ENCODE measurements at regions not wholly inside any gene's neighbourhood (a gene's known extent, or its start where the extent isn't known, plus 50 kb on each side); places are given as distances from the start of the nearest gene placed in this dataset.

GRCh38 chr4:184313058-184313581 is 95.4 kb upstream of the ENPP6 start:
- peaks cover 9% of the 10 kb centered on the region for H3K4me1 ChIP-seq
- no peak overlapping the region for H3K4me3 ChIP-seq
- no peaks in the 10 kb centered on the region for H3K9me3 ChIP-seq (replicated peaks)
- no peak for DNase-seq
- intact Hi-C loops (cut with micrococcal nuclease) = no loop called here
- no peak for TF ChIP-seq CTCF (IDR thresholded peaks at IDR 0.05; ENCODE audit: borderline replicate concordance)
- H3K27ac ChIP-seq (replicated peaks) = no peak overlapping the region
- no peaks in the 10 kb centered on the region for H3K36me3 ChIP-seq
- H3K27me3 ChIP-seq (ENCODE audit: low read depth) = no peaks in the 10 kb centered on the region

- TF ChIP-seq CTCF (IDR thresholded peaks at IDR 0.05; ENCODE audit: borderline replicate concordance) = no peak
- peaks cover 9% of the 10 kb centered on the region for H3K4me1 ChIP-seq
- intact Hi-C loops (cut with micrococcal nuclease) = no loop called here
- no peak overlapping the region for H3K27ac ChIP-seq (replicated peaks)
- H3K27me3 ChIP-seq (ENCODE audit: low read depth) = no peaks in the 10 kb centered on the region
- no peaks in the 10 kb centered on the region for H3K36me3 ChIP-seq
- no peak overlapping the region for H3K4me3 ChIP-seq
- no peaks in the 10 kb centered on the region for H3K9me3 ChIP-seq (replicated peaks)
- DNase-seq = no peak
Measured at GRCh38 chr4:184312126-184312525, 94.5 kb upstream of the ENPP6 start.

GRCh38 chr4:184310881-184311709 is 93.4 kb upstream of the ENPP6 start:
- Histone ChIP-seq H3K27ac (replicated peaks) (no peak overlapping the region), H3K9me3 (replicated peaks) (no peaks in the 10 kb centered on the region), H3K36me3 (no peaks in the 10 kb centered on the region), H3K4me3 (no peak overlapping the region), H3K4me1 (peaks cover 9% of the 10 kb centered on the region), H3K27me3 (ENCODE audit: low read depth) (no peaks in the 10 kb centered on the region)
- DNase-seq = peak; percentile 36
- intact Hi-C loops (cut with micrococcal nuclease) = no loop called here
- no peak for TF ChIP-seq CTCF (IDR thresholded peaks at IDR 0.05; ENCODE audit: borderline replicate concordance)

- H3K27me3 ChIP-seq (ENCODE audit: low read depth) = no peaks in the 10 kb centered on the region
- DNase-seq = no peak
- intact Hi-C loops (cut with micrococcal nuclease) = no loop called here
Measured at GRCh38 chr4:184310171-184310567, 92.5 kb upstream of the ENPP6 start.

More at GRCh38 chr4:184310171-184310567, 92.5 kb upstream of the ENPP6 start:
- Histone ChIP-seq H3K4me1 (peaks cover 9% of the 10 kb centered on the region), H3K27ac (replicated peaks) (no peak overlapping the region), H3K36me3 (no peaks in the 10 kb centered on the region), H3K4me3 (no peak overlapping the region), H3K9me3 (replicated peaks) (no peaks in the 10 kb centered on the region)
- TF ChIP-seq CTCF (IDR thresholded peaks at IDR 0.05; ENCODE audit: borderline replicate concordance) = peak; percentile 38
